WTC11 (cell line): ENCODE measurements at regions not wholly inside any gene's neighbourhood (a gene's known extent, or its start where the extent isn't known, plus 50 kb on each side); places are given as distances from the start of the nearest gene placed in this dataset.
"Not testable (repeated sequence)": the region's sequence is repeated elsewhere in the genome, so short reads cannot be mapped to it uniquely, and the experiment has no call there.

Experiments used
- CBFB ChIP-seq: sonication (generic); formaldehyde crosslinking; IDR thresholded peaks from 2 replicates; pipeline ENCODE4 v1.8.1; 2022; ENCODE audit warnings: mild to moderate bottlenecking, low read depth, missing genetic modification reagents
- JUN ChIP-seq: sonication (generic); formaldehyde crosslinking; IDR thresholded peaks from 2 replicates; pipeline ENCODE4 v1.8.0; 2023; ENCODE audit warnings: mild to moderate bottlenecking, missing genetic modification reagents
- MYBL2 ChIP-seq: sonication (generic); formaldehyde crosslinking; IDR thresholded peaks from 2 replicates; pipeline ENCODE4 v1.8.1; 2023; ENCODE audit warnings: mild to moderate bottlenecking, moderate library complexity, missing genetic modification reagents
- NFYB ChIP-seq: sonication (generic); formaldehyde crosslinking; conservative IDR thresholded peaks from 2 replicates; pipeline ENCODE4 v1.8.0; 2022; ENCODE audit warnings: low read depth, missing genetic modification reagents
- NR2C2 ChIP-seq: sonication (generic); formaldehyde crosslinking; IDR thresholded peaks from 2 replicates; pipeline ENCODE4 v1.8.0; 2022; ENCODE audit warnings: mild to moderate bottlenecking, missing genetic modification reagents
- TEAD4 ChIP-seq: sonication (generic); formaldehyde crosslinking; IDR thresholded peaks from 2 replicates; pipeline ENCODE4 v1.8.0; 2022; ENCODE audit warnings: mild to moderate bottlenecking, missing genetic modification reagents
- TF ChIP-seq, protein P1 (sequence below): sonication (generic); formaldehyde crosslinking; IDR thresholded peaks from 2 replicates; pipeline ENCODE4 v1.8.1; 2023; ENCODE audit warnings: mild to moderate bottlenecking, missing genetic modification reagents
- TF ChIP-seq, protein P2 (sequence below): fragments of 200-600 bp; IDR thresholded peaks from 2 replicates; pipeline ENCODE4 v1.8.0; 2022; ENCODE audit warnings: antibody characterized with exemption
- TF ChIP-seq, protein P3 (sequence below): sonication (generic); formaldehyde crosslinking; IDR thresholded peaks from 2 replicates; pipeline ENCODE4 v1.8.0; 2022; ENCODE audit warnings: mild to moderate bottlenecking, missing genetic modification reagents
- TF ChIP-seq, protein P4 (sequence below): sonication (generic); formaldehyde crosslinking; IDR thresholded peaks from 2 replicates; pipeline ENCODE4 v1.8.1; 2022; ENCODE audit warnings: missing genetic modification reagents, borderline replicate concordance

DNA sequence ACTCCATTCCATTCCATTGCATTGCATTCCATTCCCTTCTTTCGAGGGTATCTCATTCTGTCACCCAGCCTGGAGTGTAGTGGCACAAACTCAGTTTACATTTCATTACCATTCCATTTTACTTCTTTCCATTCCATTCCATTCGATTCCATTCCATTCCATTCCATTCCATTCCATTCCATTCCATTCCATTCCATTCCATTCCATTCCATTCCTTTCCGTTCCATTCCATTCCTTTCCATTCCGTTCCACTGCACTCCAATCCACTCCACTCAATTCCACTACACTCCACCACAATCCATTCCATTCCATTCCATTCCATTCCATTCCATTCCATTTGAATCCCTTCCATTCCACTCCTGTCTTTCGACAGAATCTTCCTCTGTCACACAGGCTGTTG lies 1472.0 kb downstream of the TSPY10 start:
- TF ChIP-seq, protein P1, sequence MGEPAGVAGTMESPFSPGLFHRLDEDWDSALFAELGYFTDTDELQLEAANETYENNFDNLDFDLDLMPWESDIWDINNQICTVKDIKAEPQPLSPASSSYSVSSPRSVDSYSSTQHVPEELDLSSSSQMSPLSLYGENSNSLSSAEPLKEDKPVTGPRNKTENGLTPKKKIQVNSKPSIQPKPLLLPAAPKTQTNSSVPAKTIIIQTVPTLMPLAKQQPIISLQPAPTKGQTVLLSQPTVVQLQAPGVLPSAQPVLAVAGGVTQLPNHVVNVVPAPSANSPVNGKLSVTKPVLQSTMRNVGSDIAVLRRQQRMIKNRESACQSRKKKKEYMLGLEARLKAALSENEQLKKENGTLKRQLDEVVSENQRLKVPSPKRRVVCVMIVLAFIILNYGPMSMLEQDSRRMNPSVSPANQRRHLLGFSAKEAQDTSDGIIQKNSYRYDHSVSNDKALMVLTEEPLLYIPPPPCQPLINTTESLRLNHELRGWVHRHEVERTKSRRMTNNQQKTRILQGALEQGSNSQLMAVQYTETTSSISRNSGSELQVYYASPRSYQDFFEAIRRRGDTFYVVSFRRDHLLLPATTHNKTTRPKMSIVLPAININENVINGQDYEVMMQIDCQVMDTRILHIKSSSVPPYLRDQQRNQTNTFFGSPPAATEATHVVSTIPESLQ (CRISPR knock-in tag): not testable (repeated sequence)
- TF ChIP-seq, protein P2, sequence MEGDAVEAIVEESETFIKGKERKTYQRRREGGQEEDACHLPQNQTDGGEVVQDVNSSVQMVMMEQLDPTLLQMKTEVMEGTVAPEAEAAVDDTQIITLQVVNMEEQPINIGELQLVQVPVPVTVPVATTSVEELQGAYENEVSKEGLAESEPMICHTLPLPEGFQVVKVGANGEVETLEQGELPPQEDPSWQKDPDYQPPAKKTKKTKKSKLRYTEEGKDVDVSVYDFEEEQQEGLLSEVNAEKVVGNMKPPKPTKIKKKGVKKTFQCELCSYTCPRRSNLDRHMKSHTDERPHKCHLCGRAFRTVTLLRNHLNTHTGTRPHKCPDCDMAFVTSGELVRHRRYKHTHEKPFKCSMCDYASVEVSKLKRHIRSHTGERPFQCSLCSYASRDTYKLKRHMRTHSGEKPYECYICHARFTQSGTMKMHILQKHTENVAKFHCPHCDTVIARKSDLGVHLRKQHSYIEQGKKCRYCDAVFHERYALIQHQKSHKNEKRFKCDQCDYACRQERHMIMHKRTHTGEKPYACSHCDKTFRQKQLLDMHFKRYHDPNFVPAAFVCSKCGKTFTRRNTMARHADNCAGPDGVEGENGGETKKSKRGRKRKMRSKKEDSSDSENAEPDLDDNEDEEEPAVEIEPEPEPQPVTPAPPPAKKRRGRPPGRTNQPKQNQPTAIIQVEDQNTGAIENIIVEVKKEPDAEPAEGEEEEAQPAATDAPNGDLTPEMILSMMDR: not testable (repeated sequence)
- TF ChIP-seq MYBL2 (CRISPR knock-in tag); NFYB (CRISPR knock-in tag); JUN; CBFB; TEAD4 (CRISPR knock-in tag); NR2C2 (CRISPR knock-in tag): not testable (repeated sequence)
- TF ChIP-seq, protein P3, sequence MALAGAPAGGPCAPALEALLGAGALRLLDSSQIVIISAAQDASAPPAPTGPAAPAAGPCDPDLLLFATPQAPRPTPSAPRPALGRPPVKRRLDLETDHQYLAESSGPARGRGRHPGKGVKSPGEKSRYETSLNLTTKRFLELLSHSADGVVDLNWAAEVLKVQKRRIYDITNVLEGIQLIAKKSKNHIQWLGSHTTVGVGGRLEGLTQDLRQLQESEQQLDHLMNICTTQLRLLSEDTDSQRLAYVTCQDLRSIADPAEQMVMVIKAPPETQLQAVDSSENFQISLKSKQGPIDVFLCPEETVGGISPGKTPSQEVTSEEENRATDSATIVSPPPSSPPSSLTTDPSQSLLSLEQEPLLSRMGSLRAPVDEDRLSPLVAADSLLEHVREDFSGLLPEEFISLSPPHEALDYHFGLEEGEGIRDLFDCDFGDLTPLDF (CRISPR knock-in tag): not testable (repeated sequence)
- TF ChIP-seq, protein P4, sequence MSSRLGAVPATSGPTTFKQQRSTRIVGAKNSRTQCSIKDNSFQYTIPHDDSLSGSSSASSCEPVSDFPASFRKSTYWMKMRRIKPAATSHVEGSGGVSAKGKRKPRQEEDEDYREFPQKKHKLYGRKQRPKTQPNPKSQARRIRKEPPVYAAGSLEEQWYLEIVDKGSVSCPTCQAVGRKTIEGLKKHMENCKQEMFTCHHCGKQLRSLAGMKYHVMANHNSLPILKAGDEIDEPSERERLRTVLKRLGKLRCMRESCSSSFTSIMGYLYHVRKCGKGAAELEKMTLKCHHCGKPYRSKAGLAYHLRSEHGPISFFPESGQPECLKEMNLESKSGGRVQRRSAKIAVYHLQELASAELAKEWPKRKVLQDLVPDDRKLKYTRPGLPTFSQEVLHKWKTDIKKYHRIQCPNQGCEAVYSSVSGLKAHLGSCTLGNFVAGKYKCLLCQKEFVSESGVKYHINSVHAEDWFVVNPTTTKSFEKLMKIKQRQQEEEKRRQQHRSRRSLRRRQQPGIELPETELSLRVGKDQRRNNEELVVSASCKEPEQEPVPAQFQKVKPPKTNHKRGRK (CRISPR knock-in tag): not testable (repeated sequence)
